ENCODE measurements at regions not wholly inside any gene's neighbourhood (a gene's known extent, or its start where the extent isn't known, plus 50 kb on each side); places are given as distances from the start of the nearest gene placed in this dataset.

- Histone ChIP-seq H3K4me1 (ENCODE audit: insufficient read depth, low read length) (no peaks in the 10 kb centered on the region), H3K27ac (ENCODE audit: insufficient read length, low read depth, low read length) (no peak overlapping the region), H3K4me2 (ENCODE audit: insufficient read depth, insufficient read length, low read length) (no peak overlapping the region), H3K4ac (ENCODE audit: low read depth, low read length) (no peak overlapping the region), H3K79me1 (ENCODE audit: insufficient read depth, low read depth, low read length, poor library complexity, severe bottlenecking) (no peaks in the 10 kb centered on the region), H3K56ac (ENCODE audit: insufficient read length, low read depth, low read length) (no peak overlapping the region), H2AK5ac (ENCODE audit: insufficient read length, low read length) (no peak overlapping the region), H3K79me2 (ENCODE audit: insufficient read depth, low read length) (no peaks in the 10 kb centered on the region), H3K23ac (ENCODE audit: insufficient read length, low read depth, low read length) (no peak overlapping the region), H3K18ac (ENCODE audit: insufficient read length, low read depth, low read length) (no peak overlapping the region), H4K8ac (replicated peaks; ENCODE audit: insufficient read length, low read depth, low read length) (no peak overlapping the region), H3T11ph (ENCODE audit: low read length) (no peak overlapping the region), H4K91ac (ENCODE audit: insufficient read length, low read depth, low read length) (no peak overlapping the region), H2BK15ac (ENCODE audit: low read depth, low read length) (no peak overlapping the region), H2BK5ac (ENCODE audit: insufficient read length, low read length) (no peak overlapping the region), H3K23me2 (ENCODE audit: insufficient read length, low read depth, low read length, poor library complexity, severe bottlenecking) (no peaks in the 10 kb centered on the region), H3K14ac (ENCODE audit: insufficient read depth, low read length) (no peak overlapping the region), H2BK20ac (ENCODE audit: low read depth, low read length, poor library complexity, severe bottlenecking) (no peak overlapping the region), H3K9me3 (ENCODE audit: control insufficient read depth, low read depth, low read length) (no peaks in the 10 kb centered on the region), H2BK120ac (ENCODE audit: low read depth, low read length, poor library complexity, severe bottlenecking) (no peak overlapping the region), H4K5ac (ENCODE audit: insufficient read length, low read depth, low read length) (no peak overlapping the region), H3K9ac (ENCODE audit: extremely low read depth, insufficient read length, low read length) (no peak overlapping the region), H2BK12ac (ENCODE audit: insufficient read length, low read depth, low read length) (no peak overlapping the region), H4K20me1 (ENCODE audit: control insufficient read depth, insufficient read depth, insufficient read length) (no peaks in the 10 kb centered on the region), H2AFZ (ENCODE audit: low read length) (no peak overlapping the region), H3K27me3 (ENCODE audit: insufficient read depth, low read length) (no peaks in the 10 kb centered on the region)
- H3K9me3 Mint-ChIP-seq, result peaks cover 0 to 4% of the 10 kb centered on the region in 2 experiments; a peak in 1 of 5 replicates
- no peak for DNase-seq
- no peaks in the 10 kb centered on the region for H3K27me3 Mint-ChIP-seq (ENCODE audit: low read depth)
- H3K27ac Mint-ChIP-seq, result no peak overlapping the region
- H3K36me3 Mint-ChIP-seq (ENCODE audit: insufficient read depth in 1 of 3, low read depth in 3 of 3), result peaks cover 0 to 3% (median 0%) of the 10 kb centered on the region in 3 experiments; a peak in 1 of 7 replicates
- no peak overlapping the region for H3K4me3 Mint-ChIP-seq
- 0 out of 4 replicates have a peak, but pooled peaks cover 3% of the 10 kb centered on the region in 2 experiments for H3K4me1 Mint-ChIP-seq
- WGBS (ENCODE audit: extremely low coverage, insufficient read length, low lambda C conversion rate), result no CpG with 5 or more reads among the region's 1 CpG
- TF ChIP-seq, protein P1, sequence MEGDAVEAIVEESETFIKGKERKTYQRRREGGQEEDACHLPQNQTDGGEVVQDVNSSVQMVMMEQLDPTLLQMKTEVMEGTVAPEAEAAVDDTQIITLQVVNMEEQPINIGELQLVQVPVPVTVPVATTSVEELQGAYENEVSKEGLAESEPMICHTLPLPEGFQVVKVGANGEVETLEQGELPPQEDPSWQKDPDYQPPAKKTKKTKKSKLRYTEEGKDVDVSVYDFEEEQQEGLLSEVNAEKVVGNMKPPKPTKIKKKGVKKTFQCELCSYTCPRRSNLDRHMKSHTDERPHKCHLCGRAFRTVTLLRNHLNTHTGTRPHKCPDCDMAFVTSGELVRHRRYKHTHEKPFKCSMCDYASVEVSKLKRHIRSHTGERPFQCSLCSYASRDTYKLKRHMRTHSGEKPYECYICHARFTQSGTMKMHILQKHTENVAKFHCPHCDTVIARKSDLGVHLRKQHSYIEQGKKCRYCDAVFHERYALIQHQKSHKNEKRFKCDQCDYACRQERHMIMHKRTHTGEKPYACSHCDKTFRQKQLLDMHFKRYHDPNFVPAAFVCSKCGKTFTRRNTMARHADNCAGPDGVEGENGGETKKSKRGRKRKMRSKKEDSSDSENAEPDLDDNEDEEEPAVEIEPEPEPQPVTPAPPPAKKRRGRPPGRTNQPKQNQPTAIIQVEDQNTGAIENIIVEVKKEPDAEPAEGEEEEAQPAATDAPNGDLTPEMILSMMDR (conservative IDR thresholded peaks at IDR 0.05), result no peak
Measured at GRCh38 chr5:124124711-124125229, 612.8 kb downstream of the CSNK1G3 start.
